ENCODE measurements at regions not wholly inside any gene's neighbourhood (a gene's known extent, or its start where the extent isn't known, plus 50 kb on each side); places are given as distances from the start of the nearest gene placed in this dataset.
"Not testable (repeated sequence)": the region's sequence is repeated elsewhere in the genome, so short reads cannot be mapped to it uniquely, and the experiment has no call there.

DNA sequence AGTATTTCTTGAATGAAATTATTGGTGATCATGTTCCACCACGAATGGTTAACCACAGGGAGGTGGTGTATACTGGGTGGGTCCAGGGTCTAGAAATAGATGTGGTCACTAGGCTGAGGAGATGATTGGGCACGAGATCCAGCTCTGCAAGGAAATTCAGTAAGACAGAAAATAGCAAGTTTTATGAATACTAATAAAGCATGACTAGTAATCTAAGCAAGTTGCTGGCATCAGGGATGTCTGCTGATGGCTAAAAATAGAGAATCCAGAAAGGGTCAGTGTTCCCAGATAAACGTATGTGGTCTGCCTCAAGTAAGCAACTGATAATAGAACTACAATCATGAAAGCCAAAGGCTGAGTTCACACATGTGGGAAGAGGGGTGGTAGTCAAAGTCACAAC, 108.3 kb upstream of the FRMD4B start:
- Histone ChIP-seq H3K27me3 (ENCODE audit: control insufficient read depth in 1 of 2, insufficient read depth in 2 of 2, low read length in 2 of 2) (no peaks in the 10 kb centered on the region), H3K4me3 (ENCODE audit: low read depth in 1 of 2, low read length in 2 of 2) (no peak overlapping the region), H3K9me3 (ENCODE audit: low read length) (no peaks in the 10 kb centered on the region), H3K9ac (ENCODE audit: low read length) (no peak overlapping the region), H3K36me3 (ENCODE audit: insufficient read depth, low read length) (no peaks in the 10 kb centered on the region), H3K27ac (ENCODE audit: low read depth, low read length) (no peak overlapping the region), H3K4me1 (ENCODE audit: insufficient read depth, low read length) (no peaks in the 10 kb centered on the region)

DNA sequence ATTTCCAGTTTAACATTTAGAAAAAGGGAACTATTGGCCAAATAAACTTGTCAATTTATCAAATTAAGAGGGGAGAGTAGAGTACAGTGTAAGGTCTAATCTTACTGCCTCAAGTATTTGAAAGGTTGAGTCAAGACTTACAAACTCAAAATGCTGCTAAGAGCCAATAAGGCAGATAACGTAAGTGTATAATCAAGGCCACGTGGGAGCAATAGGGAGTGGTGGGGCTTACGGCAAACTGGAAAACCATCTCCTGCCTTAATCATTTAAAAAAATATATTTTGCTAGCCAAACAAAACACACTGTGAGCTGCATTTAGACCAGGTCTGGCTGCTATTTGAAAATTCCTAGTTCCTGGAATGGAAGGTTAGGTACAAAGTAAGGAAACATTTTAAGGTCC, 107.3 kb upstream of the FRMD4B start:
- no peaks in the 10 kb centered on the region for H3K27me3 ChIP-seq (ENCODE audit: control insufficient read depth in 1 of 2, insufficient read depth in 2 of 2, low read length in 2 of 2)
- no peak overlapping the region for H3K4me3 ChIP-seq (ENCODE audit: low read depth in 1 of 2, low read length in 2 of 2)
- no peaks in the 10 kb centered on the region for H3K9me3 ChIP-seq (ENCODE audit: low read length)
- H3K4me1 ChIP-seq (ENCODE audit: insufficient read depth, low read length), result no peaks in the 10 kb centered on the region
- no peaks in the 10 kb centered on the region for H3K36me3 ChIP-seq (ENCODE audit: insufficient read depth, low read length)
- H3K27ac ChIP-seq (ENCODE audit: low read depth, low read length), result no peak overlapping the region
- H3K9ac ChIP-seq (ENCODE audit: low read length), result no peak overlapping the region

GRCh38 chr3:69491975-69492374, 106.1 kb upstream of the FRMD4B start:
- H3K9ac ChIP-seq (ENCODE audit: low read length), result no peak overlapping the region
- no peaks in the 10 kb centered on the region for H3K36me3 ChIP-seq (ENCODE audit: insufficient read depth, low read length)
- no peak overlapping the region for H3K4me3 ChIP-seq (ENCODE audit: low read depth in 1 of 2, low read length in 2 of 2)
- no peaks in the 10 kb centered on the region for H3K9me3 ChIP-seq (ENCODE audit: low read length)
- no peaks in the 10 kb centered on the region for H3K4me1 ChIP-seq (ENCODE audit: insufficient read depth, low read length)
- H3K27me3 ChIP-seq (ENCODE audit: control insufficient read depth in 1 of 2, insufficient read depth in 2 of 2, low read length in 2 of 2), result no peaks in the 10 kb centered on the region
- H3K27ac ChIP-seq (ENCODE audit: low read depth, low read length), result no peak overlapping the region

DNA sequence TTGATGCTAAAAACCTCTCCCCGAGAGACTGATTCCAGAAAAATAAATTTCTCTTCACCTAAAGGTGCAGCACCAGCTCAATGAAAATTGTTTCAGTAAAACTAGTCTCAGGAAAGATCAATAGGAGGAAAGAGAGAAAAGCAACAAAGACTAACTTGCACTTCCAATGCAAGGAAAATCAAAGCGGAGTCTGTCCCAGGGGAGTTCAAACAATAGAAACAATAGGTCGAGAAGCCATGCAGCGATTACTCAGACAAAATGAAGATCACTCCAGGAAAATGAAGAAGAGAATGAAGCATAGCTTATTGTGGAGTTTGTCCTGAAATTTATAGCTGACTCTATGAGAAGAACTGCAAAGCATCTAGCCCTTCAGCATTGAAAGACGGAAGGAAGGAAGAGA, 105.1 kb upstream of the FRMD4B start:
- Histone ChIP-seq H3K27me3 (ENCODE audit: control insufficient read depth in 1 of 2, insufficient read depth in 2 of 2, low read length in 2 of 2) (no peaks in the 10 kb centered on the region), H3K36me3 (ENCODE audit: insufficient read depth, low read length) (no peaks in the 10 kb centered on the region), H3K4me3 (ENCODE audit: low read depth in 1 of 2, low read length in 2 of 2) (no peak overlapping the region), H3K9ac (ENCODE audit: low read length) (no peak overlapping the region), H3K27ac (ENCODE audit: low read depth, low read length) (no peak overlapping the region), H3K9me3 (ENCODE audit: low read length) (no peaks in the 10 kb centered on the region), H3K4me1 (ENCODE audit: insufficient read depth, low read length) (no peaks in the 10 kb centered on the region)

DNA sequence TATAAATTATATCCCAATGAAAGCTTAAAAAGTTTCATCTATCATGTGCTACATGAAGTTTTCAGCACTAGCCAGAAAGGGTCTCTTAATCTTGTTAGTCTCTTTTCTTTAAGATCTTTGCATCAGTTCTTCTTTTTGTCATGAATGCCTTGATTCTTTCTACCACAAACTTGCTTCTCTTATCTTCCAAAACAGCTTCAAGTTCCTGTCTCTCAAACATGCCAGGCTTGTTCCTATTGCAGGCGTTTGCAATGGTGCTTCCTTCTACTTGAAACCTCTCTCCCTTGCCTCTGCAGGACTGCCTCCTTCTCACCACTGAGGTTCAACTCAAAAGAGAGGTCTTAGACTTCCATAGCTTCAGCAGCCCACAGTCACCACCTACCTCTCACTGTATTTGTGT, 104.3 kb upstream of the FRMD4B start:
- H3K27ac ChIP-seq (ENCODE audit: low read depth, low read length), result no peak overlapping the region
- H3K36me3 ChIP-seq (ENCODE audit: insufficient read depth, low read length), result no peaks in the 10 kb centered on the region
- no peaks in the 10 kb centered on the region for H3K9me3 ChIP-seq (ENCODE audit: low read length)
- H3K4me1 ChIP-seq (ENCODE audit: insufficient read depth, low read length), result no peaks in the 10 kb centered on the region
- no peak overlapping the region for H3K9ac ChIP-seq (ENCODE audit: low read length)
- no peak overlapping the region for H3K4me3 ChIP-seq (ENCODE audit: low read depth in 1 of 2, low read length in 2 of 2)
- no peaks in the 10 kb centered on the region for H3K27me3 ChIP-seq (ENCODE audit: control insufficient read depth in 1 of 2, insufficient read depth in 2 of 2, low read length in 2 of 2)

GRCh38 chr3:69488026-69488425, 102.1 kb upstream of the FRMD4B start:
- Histone ChIP-seq H3K9ac (ENCODE audit: low read length) (no peak overlapping the region), H3K27ac (ENCODE audit: low read depth, low read length) (no peak overlapping the region), H3K9me3 (ENCODE audit: low read length) (no peaks in the 10 kb centered on the region), H3K36me3 (ENCODE audit: insufficient read depth, low read length) (no peaks in the 10 kb centered on the region), H3K4me3 (ENCODE audit: low read depth in 1 of 2, low read length in 2 of 2) (no peak overlapping the region), H3K27me3 (ENCODE audit: control insufficient read depth in 1 of 2, insufficient read depth in 2 of 2, low read length in 2 of 2) (no peaks in the 10 kb centered on the region), H3K4me1 (ENCODE audit: insufficient read depth, low read length) (no peaks in the 10 kb centered on the region)

DNA sequence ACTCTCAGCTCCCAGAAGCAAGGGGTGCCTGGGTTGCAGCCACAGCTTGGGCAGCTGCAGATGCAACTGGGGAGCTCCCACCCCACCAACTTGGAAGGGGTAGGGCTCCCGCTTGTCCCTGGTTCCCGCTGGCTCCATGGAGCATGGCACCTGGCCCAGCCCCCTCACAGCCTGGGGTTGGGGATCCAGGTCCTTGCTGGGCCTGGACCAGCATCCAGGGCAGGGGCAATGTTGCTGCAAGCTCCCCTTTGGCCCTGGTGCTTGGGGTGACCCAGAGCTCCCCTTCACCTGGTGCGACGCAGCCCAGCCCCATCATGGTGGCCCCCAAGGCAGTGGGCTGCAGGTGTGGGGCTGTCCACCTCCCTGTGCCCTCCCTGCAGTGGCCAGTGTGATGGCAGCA, 99.6 kb upstream of the FRMD4B start:
- Histone ChIP-seq H3K27ac (ENCODE audit: low read depth, low read length) (no peak overlapping the region), H3K9me3 (ENCODE audit: low read length) (no peaks in the 10 kb centered on the region), H3K4me1 (ENCODE audit: insufficient read depth, low read length) (no peaks in the 10 kb centered on the region), H3K27me3 (ENCODE audit: control insufficient read depth in 1 of 2, insufficient read depth in 2 of 2, low read length in 2 of 2) (no peaks in the 10 kb centered on the region), H3K4me3 (ENCODE audit: low read depth in 1 of 2, low read length in 2 of 2) (no peak overlapping the region), H3K9ac (ENCODE audit: low read length) (no peak overlapping the region), H3K36me3 (ENCODE audit: insufficient read depth, low read length) (no peaks in the 10 kb centered on the region)

DNA sequence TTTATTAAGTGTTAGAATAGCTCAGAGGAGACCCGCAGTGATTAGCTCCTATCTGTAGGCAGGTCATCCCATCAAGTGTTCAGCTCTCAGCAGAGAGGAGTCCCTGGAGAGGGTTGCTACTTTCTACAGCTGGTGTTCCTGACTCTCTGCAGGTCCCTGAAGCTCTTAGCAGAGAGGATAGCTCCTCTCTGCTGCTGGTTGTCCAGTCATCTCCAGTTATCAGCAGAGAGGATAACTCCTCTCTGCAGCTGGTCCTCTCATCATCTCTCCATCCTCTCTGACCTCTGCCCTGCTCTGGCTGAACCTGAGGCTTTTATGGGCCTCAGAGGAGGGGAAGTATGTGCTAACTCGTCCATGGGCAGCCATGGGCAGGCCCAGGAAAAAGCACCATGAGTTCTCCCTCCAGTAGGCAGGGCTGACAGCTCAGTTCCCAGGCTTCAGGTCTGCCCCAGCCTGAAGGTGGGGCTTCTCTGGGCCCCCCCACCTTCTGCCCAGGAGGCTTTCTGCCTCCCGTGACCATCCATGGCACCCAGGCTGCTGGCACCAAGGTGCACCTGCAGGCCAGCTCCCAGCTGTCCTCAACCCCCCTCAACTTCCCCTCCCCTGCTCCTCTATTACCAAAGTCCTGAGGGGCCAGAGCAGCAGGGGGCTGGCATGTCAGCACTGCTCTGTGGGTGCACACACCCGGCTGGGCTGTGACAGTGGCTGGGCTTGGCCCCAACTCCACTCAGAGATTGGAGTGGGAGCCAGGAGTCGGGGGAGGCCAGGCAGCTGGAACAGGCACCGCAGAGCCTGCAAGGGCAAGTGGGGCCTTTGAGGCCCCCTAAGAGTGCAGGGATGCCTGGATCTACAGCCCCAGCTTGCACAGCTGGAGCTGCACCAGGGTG, 98.9 kb upstream of the FRMD4B start:
- H3K9ac ChIP-seq (ENCODE audit: low read length), result no peak overlapping the region
- H3K36me3 ChIP-seq (ENCODE audit: insufficient read depth, low read length), result no peaks in the 10 kb centered on the region
- H3K4me1 ChIP-seq (ENCODE audit: insufficient read depth, low read length), result no peaks in the 10 kb centered on the region
- H3K4me3 ChIP-seq (ENCODE audit: low read depth in 1 of 2, low read length in 2 of 2), result no peak overlapping the region
- H3K27ac ChIP-seq (ENCODE audit: low read depth, low read length), result no peak overlapping the region
- no peaks in the 10 kb centered on the region for H3K27me3 ChIP-seq (ENCODE audit: control insufficient read depth in 1 of 2, insufficient read depth in 2 of 2, low read length in 2 of 2)
- H3K9me3 ChIP-seq (ENCODE audit: low read length), result no peaks in the 10 kb centered on the region

DNA sequence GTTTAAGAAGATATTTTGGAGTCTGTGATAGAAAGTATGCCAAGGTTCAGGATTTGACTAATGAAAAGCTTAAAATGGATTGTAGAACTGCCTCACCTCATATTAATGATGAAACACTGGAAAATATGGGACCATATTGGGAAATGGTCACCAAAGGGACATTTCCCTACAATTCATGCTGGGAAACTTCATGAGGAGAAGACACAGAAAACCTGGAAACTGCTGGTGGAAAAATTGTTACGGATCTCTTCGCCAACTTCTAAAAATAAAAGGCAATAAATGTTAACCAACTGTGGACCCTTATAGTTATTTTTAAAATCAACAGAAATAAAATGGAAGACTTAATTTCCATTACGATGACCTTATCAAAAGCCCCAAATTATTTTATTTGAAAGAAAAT, 97.6 kb upstream of the FRMD4B start:
- H3K27me3 ChIP-seq (ENCODE audit: control insufficient read depth in 1 of 2, insufficient read depth in 2 of 2, low read length in 2 of 2), result no peaks in the 10 kb centered on the region

GRCh38 chr3:69480986-69481385, 95.1 kb upstream of the FRMD4B start:
- H3K9ac ChIP-seq (ENCODE audit: low read length); H3K9me3 ChIP-seq (ENCODE audit: low read length); H3K36me3 ChIP-seq (ENCODE audit: insufficient read depth, low read length); H3K27me3 ChIP-seq (ENCODE audit: control insufficient read depth in 1 of 2, insufficient read depth in 2 of 2, low read length in 2 of 2); H3K27ac ChIP-seq (ENCODE audit: low read depth, low read length); H3K4me1 ChIP-seq (ENCODE audit: insufficient read depth, low read length); H3K4me3 ChIP-seq (ENCODE audit: low read depth in 1 of 2, low read length in 2 of 2): not testable (repeated sequence)

More for the DNA sequence above, 97.6 kb upstream of the FRMD4B start:
- Histone ChIP-seq H3K4me1 (ENCODE audit: insufficient read depth, low read length) (no peaks in the 10 kb centered on the region), H3K27ac (ENCODE audit: low read depth, low read length) (no peak overlapping the region), H3K36me3 (ENCODE audit: insufficient read depth, low read length) (no peaks in the 10 kb centered on the region), H3K9me3 (ENCODE audit: low read length) (no peaks in the 10 kb centered on the region), H3K9ac (ENCODE audit: low read length) (no peak overlapping the region), H3K4me3 (ENCODE audit: low read depth in 1 of 2, low read length in 2 of 2) (no peak overlapping the region)

DNA sequence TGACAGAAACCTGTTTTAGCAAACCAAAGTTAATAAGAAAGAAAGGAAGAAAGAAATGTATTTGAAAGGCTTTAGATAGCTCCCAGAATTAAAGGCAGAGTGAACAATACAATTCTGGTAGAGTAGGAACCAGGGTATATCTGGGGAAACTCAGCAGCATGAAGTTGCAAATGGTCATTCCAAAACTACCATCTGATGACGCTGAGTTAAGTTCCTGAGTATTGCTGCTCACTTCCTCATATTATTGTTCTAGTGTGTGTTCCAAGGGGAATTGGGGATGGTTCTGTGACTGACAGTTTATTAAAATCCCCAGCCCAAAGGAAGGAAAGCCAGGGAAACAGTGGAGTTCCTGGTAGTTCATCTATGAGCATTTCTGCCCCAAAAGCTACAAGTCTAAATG, 88.3 kb upstream of the FRMD4B start:
- Histone ChIP-seq H3K9me3 (ENCODE audit: low read length) (no peaks in the 10 kb centered on the region), H3K9ac (ENCODE audit: low read length) (no peak overlapping the region), H3K27me3 (ENCODE audit: control insufficient read depth in 1 of 2, insufficient read depth in 2 of 2, low read length in 2 of 2) (no peaks in the 10 kb centered on the region), H3K27ac (ENCODE audit: low read depth, low read length) (no peak overlapping the region), H3K4me3 (ENCODE audit: low read depth in 1 of 2, low read length in 2 of 2) (no peak overlapping the region), H3K36me3 (ENCODE audit: insufficient read depth, low read length) (no peaks in the 10 kb centered on the region), H3K4me1 (ENCODE audit: insufficient read depth, low read length) (no peaks in the 10 kb centered on the region)

- no peaks in the 10 kb centered on the region for H3K9me3 ChIP-seq (ENCODE audit: low read length)
- H3K4me3 ChIP-seq (ENCODE audit: low read depth in 1 of 2, low read length in 2 of 2), result no peak overlapping the region
- no peak overlapping the region for H3K9ac ChIP-seq (ENCODE audit: low read length)
- no peaks in the 10 kb centered on the region for H3K36me3 ChIP-seq (ENCODE audit: insufficient read depth, low read length)
- no peaks in the 10 kb centered on the region for H3K27me3 ChIP-seq (ENCODE audit: control insufficient read depth in 1 of 2, insufficient read depth in 2 of 2, low read length in 2 of 2)
- no peak overlapping the region for H3K27ac ChIP-seq (ENCODE audit: low read depth, low read length)
- H3K4me1 ChIP-seq (ENCODE audit: insufficient read depth, low read length), result no peaks in the 10 kb centered on the region
Measured at GRCh38 chr3:69472093-69472492, 86.2 kb upstream of the FRMD4B start.

Measured in muscle layer of colon (tissue), 2 donors.